GM21737 (cell line): ENCODE measurements at regions not wholly inside any gene's neighbourhood (a gene's known extent, or its start where the extent isn't known, plus 50 kb on each side); places are given as distances from the start of the nearest gene placed in this dataset.
"Not testable (repeated sequence)": the region's sequence is repeated elsewhere in the genome, so short reads cannot be mapped to it uniquely, and the experiment has no call there.

ENCODE experiments used
- ATAC-seq: cut with Tn5 transposase; IDR thresholded peaks from one replicate; pipeline ENCODE4 v1.9.1; 2021; ENCODE audit warnings: mild to moderate bottlenecking, moderate library complexity; ENCODE audit not compliant: unreplicated experiment

DNA sequence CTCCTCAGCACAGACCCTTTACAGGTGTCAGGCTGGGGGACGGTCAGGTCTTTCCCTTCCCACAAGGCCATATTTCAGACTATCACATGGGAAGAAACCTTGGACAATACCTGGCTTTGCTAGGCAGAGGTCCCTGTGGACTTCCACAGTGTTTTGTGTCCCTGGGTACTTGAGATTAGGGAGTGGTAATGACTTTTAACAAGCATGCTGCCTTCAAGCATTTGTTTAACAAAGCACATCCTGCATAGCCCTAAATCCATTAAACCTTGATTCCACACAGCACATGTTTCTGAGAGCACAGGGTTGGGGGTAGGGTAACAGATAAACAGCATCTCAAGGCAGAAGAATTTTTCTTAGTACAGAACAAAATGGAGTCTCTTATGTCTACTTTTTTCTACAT is 451.2 kb downstream of the PLOD2 start:
- ATAC-seq, result not testable (repeated sequence)

DNA sequence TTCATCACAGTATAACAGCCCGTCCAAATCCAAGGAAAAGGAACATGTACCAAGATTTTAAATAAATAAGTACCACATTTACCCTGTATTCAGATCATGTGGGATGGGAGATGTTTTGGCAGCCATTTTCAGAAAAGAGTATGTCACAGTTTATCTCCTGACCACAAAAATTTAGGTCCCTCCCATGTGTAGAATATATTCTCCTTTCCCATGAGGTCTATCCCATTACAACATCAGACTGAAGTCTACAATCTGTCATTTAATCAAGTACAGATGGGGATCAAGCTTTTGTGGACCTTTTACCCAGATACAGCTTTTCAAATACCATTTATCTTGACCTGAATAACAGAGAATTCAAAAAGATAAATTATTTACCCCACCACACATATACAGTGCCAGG is 444.5 kb downstream of the PLOD2 start:
- ATAC-seq, result no peak

DNA sequence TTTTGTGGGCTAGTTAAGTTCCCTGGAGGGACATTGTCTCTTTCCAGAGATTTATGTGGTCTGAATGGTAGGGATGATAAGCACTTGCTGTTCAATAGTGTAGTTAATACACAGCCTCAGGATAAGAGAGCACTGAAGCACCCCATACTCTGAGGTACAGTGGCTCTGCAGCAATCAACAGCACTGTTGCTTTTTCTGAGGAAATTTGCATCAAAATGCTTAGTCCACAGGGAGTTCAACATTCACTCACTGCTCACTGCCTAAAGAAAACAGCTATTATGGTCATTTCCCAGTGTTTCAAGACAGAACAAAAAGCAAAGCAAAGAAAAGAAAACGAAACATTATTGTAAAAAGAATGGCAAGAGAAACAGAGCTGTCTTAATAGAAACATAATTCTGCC is 441.9 kb downstream of the PLOD2 start:
- no peak for ATAC-seq

DNA sequence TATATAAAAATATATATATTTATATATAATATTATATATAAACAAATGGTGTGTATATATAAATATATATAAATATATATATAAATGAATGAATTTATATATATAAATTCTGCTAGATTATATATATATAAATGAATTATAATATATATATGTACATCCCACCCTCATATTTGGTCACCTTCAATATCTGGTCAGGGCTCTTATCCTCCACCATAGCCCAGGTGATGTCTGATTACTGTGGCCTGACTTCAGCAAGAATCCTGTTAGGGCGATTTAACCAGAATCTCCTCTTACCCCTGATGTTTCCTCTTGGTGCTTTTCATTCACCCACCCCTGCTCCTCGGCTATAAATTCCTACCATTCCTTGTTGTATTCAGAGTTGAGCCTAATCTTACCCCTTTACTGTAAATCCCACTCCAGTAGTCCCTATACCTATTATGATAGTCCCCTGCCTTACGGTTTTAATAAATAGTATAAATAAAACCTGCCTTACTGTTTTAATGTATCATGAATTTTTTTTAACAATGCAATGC is 439.6 kb downstream of the PLOD2 start:
- ATAC-seq, result no peak

DNA sequence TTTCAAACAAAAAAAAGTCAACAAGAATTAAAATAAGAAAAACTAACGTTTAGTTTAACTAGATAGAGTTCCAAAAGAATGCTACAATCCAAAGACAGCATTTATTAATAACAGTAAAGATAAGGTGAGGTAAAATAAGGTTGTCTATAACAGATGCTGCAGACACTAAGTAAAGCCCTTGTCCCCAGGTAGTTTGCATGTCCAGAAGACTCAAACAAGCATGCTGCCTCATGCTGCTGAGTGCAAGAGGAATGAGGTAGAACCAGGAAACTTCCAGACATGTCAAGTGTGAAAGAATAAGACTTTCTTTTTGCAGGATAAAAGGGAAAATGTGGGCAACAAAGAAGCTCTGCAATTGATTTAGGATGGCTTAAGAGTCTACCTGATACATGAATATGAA is 439.2 kb downstream of the PLOD2 start:
- ATAC-seq, result no peak

DNA sequence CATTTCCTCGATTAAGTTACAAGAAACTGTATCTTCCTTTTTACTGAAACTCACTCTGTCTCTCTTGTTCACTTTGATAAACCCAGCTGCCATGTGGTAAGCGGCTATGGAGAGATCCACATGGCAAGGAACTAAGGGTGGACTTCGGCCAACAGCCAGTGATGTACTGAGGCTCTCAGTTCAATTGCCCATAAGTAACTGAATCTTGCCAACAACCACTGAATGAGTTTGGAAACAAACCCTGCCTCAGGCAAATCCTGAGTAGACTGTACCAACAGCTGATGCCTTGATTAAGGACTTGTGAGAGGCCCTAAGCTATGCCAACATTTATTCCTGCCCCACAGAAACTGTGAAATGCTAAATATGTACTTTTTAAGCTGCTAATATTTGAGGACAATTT is 433.5 kb downstream of the PLOD2 start:
- ATAC-seq, result no peak

DNA sequence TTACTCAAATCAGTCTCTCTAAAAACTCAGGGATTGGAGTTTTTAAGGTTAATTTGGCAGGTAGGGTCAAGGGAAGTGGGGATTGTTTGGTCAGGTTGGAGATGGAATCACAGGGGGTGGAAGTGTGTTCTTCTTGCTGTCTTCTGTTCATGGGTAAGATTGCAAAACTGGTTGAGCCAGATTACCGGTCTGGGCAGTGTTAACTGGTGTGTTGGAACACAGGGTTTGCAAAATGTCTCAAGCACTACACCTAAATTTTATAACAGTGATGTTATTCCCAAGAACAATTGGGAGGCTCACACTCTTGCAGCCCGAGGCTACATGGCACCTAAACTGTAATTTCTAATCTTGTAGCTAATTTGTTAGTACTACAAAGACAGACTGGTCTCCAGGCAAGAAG is 425.4 kb downstream of the PLOD2 start:
- ATAC-seq, result no peak

DNA sequence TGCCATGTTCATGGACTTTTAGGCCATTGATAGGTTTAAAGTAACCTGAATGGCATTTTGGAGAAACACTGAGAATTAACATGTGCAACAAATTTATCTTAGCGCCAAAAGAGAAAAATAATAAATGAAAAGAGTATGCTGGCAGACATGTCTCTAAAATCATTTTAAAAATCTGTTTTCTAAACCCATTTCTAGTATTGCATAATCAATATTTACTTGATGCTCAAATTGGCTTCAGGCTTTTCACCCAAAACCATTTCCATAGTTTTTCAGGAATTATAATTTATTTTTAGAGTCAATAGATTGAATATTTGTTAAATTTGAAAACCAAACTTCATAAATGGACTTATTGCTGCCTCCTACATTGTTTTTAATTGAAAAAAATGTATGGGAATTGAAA is 423.0 kb downstream of the PLOD2 start:
- ATAC-seq, result no peak

DNA sequence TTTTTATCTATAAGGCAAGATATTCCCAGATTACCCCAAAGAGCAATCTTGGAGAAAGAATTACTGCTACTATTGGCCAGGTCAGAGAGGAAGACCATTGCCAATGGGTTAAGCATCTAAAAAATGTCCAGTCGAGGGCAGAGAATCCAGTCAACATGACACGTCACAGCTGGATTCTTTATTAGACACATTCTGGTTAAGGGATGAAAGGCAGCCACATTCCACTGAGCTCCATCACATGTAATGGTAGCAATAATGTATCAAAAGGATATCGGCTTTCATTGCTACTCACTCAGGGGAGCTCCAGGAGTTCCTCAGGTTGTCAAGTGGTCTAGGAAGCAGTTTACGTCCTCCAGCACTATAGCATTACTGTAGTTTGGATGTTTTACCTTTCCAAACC is 421.1 kb downstream of the PLOD2 start:
- ATAC-seq, result no peak

DNA sequence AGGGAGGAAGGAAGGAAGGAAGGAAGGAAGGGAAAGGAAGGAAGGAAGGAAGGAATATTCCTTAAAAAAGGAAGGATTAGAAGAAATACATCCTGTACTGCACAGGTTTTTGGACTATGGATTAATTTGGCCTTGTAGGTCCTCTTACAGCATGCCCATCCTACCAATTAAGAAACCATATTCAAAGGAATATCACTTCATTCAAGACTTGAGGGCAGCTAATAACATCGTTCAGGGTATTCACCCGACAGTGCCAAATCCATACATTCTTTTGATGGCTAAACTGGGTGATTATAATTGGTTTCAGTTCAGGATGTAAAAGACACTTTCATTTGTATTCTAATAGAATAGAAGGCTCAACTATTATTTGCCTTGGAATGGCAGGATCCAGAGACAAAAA is 410.3 kb downstream of the PLOD2 start:
- ATAC-seq, result no peak

DNA sequence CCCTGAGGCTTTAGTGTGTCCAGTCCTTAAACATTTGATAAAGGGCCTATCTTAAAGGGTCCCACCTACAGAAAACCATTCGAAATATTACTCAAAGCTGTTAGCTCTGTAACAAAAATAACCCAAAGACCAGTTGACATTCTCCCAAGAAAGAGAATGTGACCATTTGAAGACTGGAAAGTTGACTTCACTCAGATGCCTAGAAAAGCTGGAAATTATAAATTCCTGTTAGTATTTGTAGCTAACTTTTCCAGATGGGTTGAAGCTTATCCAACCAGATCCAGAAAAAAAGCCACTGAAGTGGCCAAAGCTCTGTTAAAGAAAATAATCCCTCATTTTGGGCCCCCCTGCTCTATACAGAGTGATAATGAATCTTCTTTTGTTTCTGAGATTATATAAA is 408.4 kb downstream of the PLOD2 start:
- no peak for ATAC-seq

DNA sequence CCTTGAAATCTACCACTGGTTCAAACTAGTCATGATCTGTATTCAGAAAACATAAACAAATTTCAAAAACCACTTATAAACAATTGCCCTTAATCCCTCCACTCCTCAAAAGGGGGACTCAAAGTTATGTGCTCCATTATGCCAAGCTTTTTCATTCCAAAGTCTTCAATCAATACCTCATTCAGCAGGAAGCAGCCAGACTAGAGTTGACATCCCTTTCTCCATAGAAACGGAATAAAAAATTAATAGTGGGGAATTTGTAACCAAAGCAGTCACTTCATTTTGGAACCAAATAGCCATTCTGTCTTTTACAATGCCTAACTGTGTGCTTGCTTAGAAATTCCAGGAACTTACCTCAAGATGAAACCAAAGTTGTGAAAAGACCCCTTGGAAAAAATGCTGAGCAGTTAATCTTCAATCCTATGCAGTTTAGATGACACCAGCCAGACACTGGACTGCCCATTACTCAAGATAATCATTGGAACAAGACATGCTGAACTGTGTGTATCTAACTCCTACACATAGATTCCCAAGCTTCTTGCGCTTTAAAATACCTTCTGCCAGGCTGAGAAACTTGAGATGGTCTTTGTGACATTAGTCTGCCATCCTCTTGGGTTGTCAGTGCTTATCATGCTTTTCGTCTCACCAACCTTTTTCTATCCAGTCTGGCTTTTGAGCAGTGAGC is 406.2 kb downstream of the PLOD2 start:
- ATAC-seq, result no peak

DNA sequence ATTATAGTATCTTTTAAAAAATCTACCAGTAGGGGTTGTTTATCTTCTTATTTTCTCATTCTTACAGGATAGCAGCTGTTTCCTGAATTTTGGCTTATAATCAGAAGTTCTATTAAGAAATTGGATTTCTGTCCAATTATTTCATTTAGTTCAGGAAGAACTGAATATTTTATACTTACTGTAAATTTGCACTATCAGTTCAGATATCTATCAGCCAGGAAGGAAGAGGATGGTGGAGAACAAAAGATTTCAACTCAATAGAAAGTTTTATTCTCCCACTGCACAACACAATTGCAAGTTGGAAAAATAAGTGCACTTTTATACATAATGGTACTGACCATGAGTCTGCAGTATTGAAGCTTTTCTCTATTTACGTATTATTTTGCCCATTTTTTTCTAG is 400.9 kb downstream of the PLOD2 start:
- no peak for ATAC-seq

DNA sequence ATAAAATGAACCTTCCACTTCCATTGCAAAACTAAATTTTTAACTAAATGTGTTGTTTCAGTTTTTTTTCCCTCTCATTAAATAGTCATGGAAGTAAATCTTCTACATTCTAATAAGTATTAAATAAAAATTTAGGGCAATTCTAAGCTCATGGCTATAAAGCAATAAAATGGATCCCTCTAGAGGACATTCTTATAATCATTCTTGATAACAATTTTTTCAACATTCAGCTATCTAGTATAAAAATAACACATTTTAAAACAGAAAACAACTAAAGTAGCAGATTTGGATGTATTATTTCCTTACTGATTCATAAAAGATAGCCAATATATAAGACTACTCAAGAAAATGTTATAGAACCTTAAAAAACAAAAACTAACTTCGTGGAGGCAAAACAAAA is 393.1 kb downstream of the PLOD2 start:
- no peak for ATAC-seq

DNA sequence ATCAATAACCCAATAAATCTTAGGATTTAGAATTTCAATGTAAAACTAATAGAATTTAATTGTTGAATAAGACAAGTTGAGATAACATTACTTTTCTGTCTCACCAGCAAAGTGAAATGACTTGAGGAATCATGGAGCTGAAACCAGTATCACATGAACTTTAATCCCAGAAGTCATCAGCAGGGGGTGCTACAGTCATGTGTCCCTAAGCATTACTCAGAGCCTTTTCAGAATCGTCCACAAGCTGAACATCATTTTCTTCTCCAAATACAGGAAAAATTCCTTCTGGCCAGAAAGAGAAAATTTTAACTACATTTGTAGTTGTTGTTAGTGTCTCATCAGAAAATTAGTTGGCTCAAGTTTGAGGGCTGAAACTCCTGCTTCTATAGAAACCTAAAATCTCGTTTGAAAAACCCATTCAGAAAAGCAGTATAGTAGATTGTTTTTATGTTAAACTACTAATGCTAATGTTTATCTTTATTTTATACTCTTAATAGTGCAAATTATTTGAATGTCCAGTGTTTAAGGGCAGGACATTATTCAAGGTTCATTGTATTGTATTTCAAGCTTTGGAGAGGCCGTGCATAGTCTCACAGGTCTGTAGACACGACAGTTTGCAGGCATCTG is 384.1 kb downstream of the PLOD2 start:
- no peak for ATAC-seq

DNA sequence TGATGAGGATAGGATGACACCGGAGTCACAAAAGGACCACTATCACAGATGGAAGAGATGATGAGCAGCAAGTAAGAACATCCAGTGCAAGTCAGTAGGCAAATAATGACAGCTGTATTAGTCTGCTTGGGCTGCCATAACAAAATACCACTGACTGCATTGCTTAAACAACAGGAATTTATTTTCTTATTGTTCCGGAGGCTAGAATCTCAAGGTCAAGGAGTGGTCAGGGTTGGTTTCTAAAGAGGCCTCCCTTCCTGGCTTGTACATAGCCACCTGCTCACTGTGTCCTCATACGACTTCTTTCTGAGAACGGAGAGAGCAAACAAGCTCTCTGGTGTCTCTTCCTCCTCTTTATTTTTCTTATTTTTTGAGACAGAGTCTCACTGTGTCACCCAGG is 380.7 kb downstream of the PLOD2 start:
- ATAC-seq, result no peak

DNA sequence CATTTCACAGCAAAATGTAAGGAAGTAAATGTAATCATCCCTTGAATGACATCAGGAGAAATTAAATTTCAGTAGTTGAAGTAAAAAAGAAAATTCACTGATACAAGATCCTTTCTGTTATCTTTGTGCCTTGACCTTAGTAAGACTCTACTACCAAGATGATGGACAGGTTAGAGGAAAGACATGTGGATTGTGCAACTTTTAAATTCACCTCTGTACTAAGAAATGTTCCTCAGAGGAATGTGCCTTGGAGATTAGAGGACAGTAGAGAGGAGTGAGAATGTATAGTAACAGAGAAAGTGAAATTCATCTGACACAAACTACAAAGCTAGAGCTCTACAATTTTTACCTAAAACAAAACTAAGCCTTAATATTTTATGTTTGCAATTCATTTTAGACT is 375.3 kb downstream of the PLOD2 start:
- ATAC-seq, result no peak

DNA sequence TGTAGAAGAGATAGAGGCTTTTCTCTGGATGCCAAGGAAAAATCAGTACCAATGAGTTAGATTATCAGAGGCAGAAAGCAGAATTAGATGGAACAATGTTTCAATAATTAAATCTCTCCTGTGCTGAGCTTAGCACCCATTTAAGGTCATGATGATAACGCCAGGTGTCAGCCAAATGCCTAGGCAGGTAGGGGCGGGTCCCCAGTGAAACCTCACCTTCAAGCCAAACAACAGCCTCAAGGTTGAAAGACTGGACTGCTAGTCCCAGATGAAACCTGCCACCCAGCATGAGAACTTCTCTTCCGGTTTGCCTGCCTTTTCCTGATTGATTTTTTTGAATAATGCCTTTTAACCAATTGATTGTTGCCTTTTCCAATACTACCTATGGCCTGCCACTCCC is 363.0 kb downstream of the PLOD2 start:
- ATAC-seq, result no peak

DNA sequence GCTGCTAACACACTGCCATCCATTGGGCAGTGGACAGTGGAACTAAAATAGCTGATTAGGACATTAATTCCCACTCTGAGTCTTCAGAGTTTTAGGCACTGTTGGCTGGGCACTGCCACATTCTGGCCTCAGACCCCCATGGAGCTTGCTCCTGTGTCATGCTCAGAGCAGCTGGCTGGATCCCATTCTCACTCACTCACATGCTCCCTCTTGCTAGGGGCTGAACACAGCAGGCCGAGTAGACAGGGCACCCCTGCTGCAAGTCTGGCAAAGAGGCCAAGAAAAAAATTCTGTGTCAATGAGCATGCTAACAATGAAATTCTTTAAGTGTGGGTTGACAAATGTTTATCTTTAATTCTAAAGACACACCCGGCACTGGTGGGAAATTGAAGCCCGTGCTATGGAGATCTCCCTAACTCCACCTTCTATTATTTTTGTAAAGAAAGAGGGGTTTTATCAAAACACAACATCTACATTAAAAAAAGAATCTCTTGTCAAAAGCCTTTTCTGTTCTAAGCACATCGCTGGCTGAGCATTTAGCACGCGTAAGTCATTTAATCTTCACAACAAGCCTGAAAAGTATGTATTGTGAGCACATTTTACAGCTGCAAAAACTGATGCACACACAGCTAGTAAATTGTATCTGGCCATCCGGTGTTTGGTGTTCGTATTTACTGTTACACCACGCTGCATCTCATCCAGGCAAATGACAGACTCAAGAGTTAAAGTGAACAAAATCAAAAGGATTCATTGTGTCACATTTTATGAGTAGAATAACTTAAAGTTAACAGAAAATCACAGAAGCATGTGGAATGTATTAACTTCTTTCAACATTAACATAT is 362.1 kb downstream of the PLOD2 start:
- no peak for ATAC-seq

DNA sequence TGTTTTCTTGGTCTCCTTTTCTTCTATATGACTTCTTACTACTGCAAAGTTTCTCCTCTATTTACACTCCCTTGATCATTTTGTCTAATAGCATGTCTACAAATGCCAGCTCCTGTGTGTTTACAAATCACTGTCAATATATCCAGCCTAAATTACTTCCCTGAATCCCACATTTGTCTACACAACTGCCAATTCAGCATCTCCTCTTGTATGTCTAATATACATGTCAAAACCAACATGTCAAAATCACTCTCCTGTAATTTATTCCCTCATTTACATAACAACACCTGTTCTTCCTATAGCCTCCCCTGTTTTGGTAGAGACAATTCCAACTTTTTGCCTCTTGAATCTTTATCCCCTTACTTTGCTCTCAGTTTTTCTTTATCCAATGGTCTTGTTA is 359.3 kb downstream of the PLOD2 start:
- ATAC-seq, result no peak

DNA sequence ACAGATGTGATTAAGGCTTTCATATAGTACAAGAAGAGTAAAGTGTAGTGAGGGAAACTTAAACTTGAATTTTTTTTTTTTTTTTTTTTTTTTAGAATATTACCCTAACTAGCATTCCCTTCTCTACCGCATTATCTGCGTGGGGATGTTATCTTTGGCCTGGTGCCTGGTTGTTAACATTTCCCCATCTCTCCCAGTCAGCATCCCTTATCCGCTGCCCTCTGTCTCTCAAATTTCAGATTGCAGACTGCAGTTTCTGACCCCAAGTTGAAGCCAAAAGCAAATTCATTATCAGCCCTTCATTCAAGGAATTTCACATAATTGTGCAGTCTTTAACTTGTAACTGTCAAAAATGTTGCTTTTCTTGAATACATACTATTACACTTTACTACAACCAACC is 353.0 kb downstream of the PLOD2 start:
- no peak for ATAC-seq

DNA sequence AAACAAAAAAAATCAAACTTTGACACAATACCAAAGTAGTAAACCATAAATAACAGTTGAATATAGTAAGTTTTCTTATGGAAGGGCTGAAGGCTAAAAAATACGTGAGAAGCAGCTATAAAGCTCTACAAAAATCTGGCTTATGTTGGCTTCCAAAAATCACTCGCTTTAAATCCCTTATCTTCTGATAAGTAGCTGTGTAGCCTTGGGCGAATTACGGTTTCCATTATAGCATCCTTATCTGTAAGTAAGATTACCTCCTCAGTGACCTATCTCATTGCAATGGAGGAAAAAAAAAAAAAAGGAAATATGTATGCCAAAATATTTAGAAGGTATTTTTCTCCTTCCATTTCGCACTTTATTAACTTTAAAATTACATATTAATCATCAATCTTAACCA is 348.6 kb downstream of the PLOD2 start:
- no peak for ATAC-seq
